HS-27A (cell line): ENCODE measurements at regions not wholly inside any gene's neighbourhood (a gene's known extent, or its start where the extent isn't known, plus 50 kb on each side); places are given as distances from the start of the nearest gene placed in this dataset.
"Not testable (repeated sequence)": the region's sequence is repeated elsewhere in the genome, so short reads cannot be mapped to it uniquely, and the experiment has no call there.

Experiments used
- DNase-seq: peaks from one replicate; pipeline ENCODE4 v3.0.0-alpha.2; 2012; ENCODE audit warnings: low read depth, missing footprints

DNA sequence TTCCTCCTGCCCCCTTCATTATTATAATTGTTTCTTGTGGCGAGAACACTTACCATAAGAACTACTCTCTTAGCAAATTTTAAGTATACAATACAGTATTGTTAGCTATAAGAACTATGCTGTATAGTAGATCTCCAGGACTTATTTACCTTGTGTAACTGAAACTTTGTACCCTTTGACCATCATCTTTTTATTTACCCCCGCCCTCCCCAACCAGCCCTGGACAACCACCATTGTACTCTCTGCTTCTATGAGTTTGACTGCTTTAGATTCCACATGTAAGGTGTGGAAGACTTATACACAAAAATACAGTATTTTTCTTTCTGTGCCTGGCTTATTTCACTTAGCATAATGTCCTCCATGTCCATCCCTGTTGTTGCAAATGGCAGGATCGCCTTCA lies 161.1 kb downstream of the PHF8 start:
- no peak for DNase-seq

DNA sequence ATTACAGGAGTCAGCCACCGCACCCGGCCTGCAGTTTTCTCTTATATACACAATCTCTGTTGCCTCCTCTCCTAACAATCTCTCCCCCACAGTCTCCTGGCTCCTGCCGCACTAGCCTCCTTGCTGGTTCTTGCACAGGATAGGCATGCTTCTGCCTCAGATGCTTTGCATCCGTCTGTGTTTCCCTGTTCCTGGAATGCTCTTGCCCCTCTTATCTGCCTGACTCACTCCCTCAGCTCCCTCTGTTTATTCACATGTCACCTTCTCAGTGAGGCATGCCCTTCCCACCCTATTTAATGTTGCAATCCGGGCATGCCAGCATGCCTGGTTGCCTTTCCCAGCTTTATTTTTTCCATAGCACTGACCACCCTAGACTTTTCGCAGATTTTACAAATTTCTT lies 161.9 kb downstream of the PHF8 start:
- peak; percentile 29 for DNase-seq

DNA sequence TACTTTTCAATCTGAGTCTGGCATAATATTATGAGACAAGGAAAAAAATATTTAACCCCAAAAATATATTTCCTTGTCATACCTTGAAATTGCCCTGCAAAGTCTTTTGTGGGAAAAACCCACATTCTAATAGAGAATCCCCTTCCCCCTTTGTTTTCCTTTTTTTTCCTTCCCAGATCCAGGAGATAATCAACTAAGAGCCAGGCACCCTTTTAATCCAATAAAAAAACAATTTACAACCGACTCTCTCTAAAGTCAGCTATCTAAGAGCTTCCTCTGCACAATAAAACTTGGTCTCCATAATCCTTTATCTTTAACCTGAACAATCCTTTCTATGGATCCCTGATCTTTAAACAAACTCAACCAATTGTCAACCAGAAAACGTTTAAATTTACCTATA lies 163.5 kb downstream of the PHF8 start:
- not testable (repeated sequence) for DNase-seq

DNA sequence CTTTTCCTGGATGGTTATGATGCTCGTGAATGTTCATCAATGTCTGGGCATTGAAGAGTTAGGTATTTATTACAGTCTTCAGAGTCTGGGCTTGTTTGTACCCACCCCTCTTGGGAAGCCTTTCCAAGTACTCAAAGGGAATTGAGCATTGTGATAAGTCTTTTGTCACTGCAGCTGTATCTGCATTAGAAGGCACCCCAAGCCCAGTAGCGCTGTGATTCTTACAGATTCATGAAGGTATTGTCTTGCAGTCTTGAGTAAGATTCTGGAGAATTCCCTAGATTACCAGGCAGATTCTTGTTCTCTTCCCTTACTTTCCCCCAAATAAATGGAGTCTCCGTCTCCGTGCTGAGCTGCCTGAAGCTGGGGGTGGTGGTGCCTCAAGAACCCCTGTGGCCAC lies 173.4 kb upstream of the HUWE1 start:
- DNase-seq, result no peak

DNA sequence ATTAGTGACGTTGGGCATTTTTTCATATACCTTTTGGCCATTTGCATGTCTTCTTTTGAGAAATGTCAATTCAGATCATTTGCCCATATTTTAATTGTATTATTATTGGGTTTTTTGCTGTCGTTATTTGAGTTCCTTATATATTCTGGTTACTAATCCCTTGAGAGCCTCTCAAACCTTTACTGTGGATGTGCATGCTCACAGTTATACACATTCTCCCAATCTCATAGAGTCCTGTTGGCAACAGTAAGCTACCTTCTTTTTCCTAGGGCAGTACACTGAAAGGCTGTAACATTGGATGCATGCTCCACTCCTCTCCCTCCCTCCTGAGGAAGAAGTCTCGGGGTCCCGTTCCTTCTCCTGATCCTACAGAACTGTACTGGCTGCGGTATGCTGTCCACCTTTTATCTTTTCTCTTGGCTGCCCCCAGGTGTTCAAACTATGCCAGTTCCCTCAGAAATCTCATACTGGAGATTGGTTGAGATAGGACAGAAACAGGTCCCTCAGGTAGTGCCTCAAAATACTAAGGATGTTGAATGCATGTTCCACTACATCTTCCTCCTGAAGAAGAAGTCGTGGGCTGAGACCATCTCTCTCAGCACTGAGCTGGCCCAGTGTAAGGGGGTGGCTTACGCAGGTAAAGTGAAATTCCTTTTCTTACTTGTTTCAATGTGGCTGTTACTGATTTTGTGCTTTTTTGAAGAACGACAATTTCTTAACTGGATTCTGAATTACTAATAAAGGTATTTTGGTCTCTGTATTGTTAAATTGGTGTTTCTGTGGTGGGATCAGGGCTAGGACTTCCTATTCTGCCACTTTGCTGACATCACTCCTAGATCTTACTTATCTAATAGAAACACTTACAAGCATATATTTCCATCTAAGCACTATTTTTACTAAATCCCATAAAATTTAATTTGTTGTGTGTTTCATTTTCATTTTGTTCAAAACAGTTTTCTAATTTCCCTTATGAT lies 145.4 kb upstream of the HUWE1 start:
- peak; percentile 4 for DNase-seq

DNA sequence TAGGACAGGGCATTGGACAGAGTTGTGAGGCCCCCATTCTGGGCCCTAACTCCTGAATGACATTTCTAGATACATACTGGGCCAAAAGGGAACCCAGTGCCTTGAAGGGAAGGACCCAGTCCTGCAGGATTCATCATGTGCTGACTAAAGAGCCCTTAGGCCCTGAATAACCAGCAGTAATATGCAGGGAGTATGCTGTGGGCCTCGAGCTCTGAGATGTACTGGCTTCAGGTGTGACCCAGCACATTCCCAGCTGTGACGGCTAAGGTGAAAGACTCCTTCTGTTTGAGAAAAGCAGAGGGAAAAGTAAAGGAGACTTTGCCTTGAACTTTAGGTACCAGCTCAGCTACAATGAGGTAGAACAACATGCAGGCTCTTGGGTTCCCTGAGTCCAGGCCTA lies 138.2 kb upstream of the HUWE1 start:
- DNase-seq, result no peak

DNA sequence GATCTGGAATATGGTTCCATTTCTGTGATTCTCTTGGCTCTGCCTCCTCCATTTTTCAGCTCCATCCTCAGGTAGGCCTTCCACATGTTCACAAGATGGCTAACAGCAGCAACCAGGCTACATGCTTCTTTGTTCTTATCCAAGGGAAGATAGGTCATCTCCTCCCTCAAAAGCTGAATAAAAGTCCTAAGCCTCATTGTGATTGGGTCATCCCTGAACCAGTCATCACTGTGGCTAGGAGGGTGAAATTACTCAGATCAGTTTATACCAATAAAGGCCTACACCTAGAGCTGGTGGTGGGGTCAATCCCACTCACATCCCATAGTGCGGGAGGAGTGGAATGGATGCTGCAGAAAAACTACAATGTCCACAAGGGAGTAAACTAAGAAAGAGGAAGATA lies 131.6 kb upstream of the HUWE1 start:
- not testable (repeated sequence) for DNase-seq

DNA sequence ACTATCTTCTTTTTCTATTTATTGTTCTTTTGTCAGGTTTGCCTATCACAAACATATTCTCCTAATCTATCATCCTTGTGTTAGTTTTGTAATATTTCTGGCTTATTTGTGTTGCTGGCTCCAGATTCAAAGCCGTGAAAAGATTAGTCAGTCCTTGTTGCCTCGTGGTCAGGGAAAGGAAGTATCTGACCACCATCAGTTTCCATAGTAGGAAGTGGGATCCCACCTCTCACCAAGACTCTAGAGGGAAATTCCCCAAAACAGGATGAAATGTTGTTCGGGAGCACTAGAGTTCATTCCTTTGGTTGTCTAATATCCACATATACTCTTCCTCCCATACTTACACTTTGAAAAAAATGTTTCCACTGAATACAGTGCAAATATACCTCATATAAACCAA lies 131.0 kb upstream of the HUWE1 start:
- DNase-seq, result no peak

DNA sequence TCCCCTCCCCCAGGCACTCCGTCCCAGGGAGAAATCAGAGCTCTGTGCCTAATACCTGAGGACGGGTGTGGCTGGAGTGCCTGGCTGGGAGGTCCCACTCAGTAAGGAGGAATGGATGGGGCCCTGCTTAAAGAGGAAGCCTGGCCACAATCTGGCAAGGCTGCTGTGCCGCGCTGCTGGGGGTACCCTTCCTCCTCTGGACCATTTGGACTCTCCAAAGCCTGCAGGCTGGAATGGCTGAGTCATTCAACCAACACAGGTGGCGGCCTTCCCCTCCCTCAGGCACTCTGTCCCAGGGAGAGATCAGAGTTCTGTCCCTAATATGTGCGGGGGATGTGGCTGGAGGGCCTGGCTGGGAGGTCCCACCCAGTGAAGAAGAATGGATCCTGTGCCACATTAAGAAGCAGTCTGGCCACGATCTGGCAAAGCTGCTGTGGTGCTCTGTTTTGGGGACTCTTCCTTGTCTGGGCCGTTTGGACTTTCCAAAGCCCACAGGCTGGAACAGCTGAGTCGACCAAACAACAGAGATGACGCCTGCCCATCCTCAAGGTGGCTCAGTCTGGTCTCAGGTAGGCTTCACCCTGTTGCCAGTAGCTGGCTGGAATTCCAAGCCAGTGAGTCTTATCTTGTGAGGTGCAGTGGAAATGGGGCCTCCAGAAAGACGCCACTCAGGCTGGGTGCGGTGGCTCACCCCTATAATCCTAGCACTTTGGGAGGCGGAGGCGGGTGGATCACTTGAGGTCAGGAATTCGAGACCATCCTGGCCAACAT lies 127.3 kb upstream of the HUWE1 start:
- DNase-seq, result no peak

DNA sequence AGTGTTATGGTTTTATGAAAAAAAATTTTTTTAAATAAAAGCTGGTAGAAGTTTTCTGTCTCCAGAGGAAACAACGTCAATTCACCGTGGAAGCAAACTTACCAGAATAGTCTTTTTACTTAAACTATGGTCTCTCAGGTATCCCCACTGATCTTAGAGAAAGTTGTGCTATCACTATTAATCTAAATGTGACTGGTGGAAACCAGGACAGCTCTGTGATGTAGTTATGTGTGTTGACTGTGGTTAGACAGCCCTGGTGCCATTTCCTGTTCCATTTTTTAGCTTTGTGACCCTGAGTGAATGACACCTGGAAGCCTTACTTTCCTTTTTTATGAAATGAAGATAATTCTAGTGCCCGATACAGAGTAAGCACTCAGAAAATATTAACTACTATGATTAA lies 111.8 kb upstream of the HUWE1 start:
- no peak for DNase-seq

DNA sequence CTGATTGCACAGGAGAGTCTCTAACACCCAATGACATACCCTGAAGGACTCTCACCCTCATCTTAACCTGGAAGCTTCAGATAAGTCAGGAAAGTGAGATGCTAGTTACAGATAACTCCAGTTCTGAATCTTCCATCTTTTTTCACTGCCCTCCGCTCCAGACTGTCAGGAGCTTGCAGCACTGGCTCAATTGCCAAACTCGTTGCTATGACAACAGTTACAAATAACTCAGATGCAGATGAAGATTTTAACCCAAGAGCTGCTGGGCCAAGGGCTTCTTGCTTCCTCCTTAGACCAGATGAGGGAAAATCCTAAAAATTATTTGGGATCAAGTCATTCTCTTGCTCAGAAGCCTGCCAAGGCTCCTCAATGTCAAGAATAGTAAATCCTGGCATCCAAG lies 109.1 kb upstream of the HUWE1 start:
- DNase-seq, result no peak

DNA sequence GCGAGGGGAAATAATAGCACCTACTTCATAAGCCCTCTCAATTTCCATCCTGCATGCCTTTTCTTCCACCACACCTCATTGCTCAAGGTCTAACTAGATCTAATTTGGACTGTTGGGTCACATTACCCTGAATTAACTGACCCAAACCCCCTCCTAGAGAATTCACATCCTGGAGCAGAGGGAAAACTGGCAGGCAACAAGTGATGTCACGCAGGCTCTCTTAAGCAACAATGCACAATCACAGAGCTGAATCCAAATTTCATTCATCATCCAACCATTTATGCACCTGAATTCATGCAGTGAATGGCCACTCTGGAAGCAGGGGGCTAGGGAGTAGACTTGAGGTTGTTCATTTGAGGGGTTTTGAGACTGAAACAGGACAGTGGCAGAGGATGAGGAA lies 107.7 kb upstream of the HUWE1 start:
- no peak for DNase-seq

DNA sequence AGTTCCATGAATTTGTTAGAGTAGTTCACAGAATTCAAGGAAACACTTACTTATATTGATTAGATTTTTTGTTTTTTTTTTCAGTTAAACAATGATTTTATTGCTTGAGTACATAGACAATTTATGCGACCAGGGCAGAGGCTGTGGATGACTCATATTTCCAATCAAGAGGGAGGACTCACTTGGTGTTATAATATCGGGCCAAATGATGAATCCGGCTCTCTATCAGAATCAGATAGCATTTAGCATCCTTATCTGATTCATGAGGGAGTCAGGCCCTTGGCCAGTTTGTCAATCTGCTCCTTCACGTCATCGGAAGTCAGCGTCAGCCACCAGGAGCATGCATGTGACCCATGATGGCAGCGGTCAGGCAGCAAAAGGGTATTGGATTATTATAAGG lies 82.3 kb upstream of the HUWE1 start:
- DNase-seq, result no peak

DNA sequence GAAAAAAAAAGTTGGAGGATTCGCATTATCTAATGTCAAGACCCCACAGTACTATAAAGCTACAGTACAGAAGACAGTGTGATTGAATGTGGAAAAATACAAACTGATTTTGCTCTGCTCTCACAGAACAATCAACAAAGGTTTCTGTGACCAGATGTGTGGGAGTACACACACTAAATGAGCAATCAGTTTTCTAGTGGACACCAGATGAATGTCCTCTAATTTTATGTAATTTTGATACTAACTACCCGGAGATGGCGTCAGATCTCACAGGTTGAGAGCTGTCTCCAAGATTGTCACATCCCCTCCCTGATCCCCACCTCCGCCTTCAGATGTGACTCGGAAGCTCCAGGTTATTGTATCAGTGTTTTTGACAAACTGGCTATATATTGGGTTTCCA lies 81.9 kb upstream of the HUWE1 start:
- no peak for DNase-seq

DNA sequence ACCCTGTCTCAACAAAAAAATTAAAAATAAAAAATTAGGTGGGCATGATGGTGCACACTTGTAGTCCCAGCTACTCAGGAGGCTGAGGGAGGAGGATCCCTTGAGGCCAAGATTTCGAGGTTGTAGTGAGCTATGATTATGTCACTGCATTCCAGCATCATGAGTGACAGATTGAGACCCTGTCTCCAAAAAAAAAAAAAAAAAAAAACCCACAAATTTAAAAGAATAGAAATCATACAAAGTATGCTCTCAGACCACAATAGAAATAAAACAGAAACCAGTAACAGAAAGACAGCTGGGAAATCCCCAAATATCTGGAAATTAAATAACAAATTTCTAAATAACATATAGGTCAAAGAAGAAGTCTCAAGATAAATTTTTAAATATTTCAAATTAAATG lies 81.0 kb upstream of the HUWE1 start:
- no peak for DNase-seq

DNA sequence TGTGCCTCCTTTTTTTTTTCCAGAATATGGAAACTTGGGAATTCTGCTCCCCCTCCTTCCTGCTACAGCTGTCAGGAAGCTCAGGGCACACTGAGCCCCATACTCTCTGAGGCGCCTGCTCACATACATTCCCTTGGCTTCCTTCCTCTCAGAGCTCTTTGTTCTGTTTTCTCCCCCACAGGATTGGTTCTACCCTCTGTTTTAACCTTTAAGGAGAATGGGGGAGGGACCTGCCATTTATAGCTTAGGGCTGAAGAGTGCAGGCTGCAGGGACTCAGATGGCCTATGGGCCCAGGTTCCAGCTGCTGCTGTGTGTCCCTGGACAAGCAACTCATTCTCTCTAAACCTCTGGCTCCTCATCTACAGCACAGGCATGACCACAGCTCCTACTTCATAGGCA lies 70.7 kb upstream of the HUWE1 start:
- not testable (repeated sequence) for DNase-seq

DNA sequence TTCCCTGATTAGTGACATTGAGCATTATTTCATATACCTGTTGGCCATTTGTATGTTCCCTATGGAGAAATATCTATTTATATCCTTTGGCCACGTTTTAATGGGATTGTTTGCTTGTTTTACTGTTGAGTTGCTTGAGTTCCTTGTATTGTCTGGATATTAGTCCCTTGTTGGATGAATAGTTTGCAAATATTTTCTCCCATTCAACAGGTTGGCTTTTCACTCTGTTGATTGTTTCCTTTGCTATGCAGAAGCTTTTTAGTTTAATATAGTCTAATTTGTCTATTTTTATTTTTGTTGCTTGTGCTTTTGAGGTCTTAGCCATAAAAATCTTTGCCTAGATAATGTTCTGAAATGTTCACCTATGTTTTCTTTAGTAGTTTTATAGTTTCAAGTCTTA lies 60.2 kb upstream of the HUWE1 start:
- no peak for DNase-seq

DNA sequence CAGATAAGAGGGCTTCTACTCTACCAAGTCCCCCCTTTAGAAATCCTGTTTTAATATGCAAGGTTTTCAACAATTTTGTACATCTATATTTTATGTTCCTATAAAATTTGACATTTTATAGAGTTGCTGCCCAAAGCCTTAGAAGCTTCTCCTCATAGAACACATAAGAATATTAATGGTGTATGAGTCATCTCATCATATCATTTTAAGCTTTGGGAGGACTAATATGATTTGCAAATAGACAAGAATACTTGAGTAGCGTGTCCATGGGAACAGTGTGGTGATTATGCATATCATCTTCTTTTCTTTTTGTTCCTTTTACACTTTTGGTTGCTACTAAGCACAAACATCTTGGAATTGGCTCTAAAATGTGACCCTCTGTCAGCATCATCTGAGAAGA lies 56.7 kb upstream of the HUWE1 start:
- DNase-seq, result no peak

DNA sequence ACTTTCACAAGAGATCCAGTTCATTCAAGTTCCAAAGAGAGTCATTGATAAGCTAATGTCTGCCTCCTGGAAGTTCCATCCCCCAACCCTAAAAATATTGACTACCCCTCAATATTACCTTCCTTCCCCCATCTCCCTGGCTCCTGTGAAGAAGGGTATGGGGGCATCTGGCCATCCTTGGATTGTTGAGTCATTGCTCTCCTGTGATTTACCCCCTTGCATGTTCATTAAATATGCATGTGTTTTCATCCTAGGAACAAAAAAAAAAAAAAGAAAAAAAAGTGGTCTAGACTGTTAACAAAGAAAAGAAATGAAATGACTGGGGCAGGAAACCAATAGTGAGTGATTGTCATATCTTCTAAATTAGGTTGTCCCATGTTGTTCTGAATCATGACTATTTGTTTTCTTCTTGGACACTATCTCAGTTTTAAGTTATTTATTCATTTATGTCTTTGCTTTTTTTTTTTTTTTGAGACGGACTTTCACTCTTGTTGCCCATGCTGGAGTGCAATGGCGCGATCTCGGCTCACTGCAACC lies 51.9 kb upstream of the HUWE1 start:
- DNase-seq, result no peak
